ENCODE measurements at regions not wholly inside any gene's neighbourhood (a gene's known extent, or its start where the extent isn't known, plus 50 kb on each side); places are given as distances from the start of the nearest gene placed in this dataset.

- DNase-seq = no peak
- H3K27me3 ChIP-seq (replicated peaks in 1 of 7) = no peaks in the 10 kb centered on the region
- peaks cover 0 to 10% (median 2%) of the 10 kb centered on the region in 8 donors for H3K9me3 ChIP-seq
- WGBS, 5 donors = 72 to 88% (median 73%) methylated on average over 4 of the region's 4 CpGs
- H3K4me1 ChIP-seq = no peaks in the 10 kb centered on the region
- intact Hi-C loops (cut with DNase I; ENCODE audit: low total_unique reads) = no loop called here
- no peaks in the 10 kb centered on the region for H3K36me3 ChIP-seq
- no peak overlapping the region for H3K27ac ChIP-seq
- no peak overlapping the region for H3K4me3 ChIP-seq
- TF ChIP-seq CTCF (IDR thresholded peaks at IDR 0.05 in 8 of 11, conservative IDR thresholded peaks at IDR 0.05 in 3 of 11) = no peak
- no peak for TF ChIP-seq POLR2A (IDR thresholded peaks at IDR 0.05)
Observed at GRCh38 chr7:145989469-145989868, 127.1 kb upstream of the CNTNAP2 start.

GRCh38 chr7:145986248-145986874 is 130.2 kb upstream of the CNTNAP2 start:
- intact Hi-C loops (cut with DNase I; ENCODE audit: low total_unique reads) = no loop called here
- no peaks in the 10 kb centered on the region for H3K27me3 ChIP-seq (replicated peaks in 1 of 7)
- DNase-seq = no peak
- no peak overlapping the region for H3K4me3 ChIP-seq
- no peaks in the 10 kb centered on the region for H3K36me3 ChIP-seq
- H3K9me3 ChIP-seq = peaks cover 0 to 10% (median 2%) of the 10 kb centered on the region in 8 donors
- no peaks in the 10 kb centered on the region for H3K4me1 ChIP-seq
- WGBS, 5 donors = 50 to 70% (median 52%) methylated on average over 4 of the region's 4 CpGs
- no peak for TF ChIP-seq POLR2A (IDR thresholded peaks at IDR 0.05)
- no peak overlapping the region for H3K27ac ChIP-seq

GRCh38 chr7:145978769-145979168 is 137.8 kb upstream of the CNTNAP2 start:
- Histone ChIP-seq H3K27ac (no peak overlapping the region), H3K4me3 (no peak overlapping the region), H3K4me1 (no peaks in the 10 kb centered on the region), H3K36me3 (no peaks in the 10 kb centered on the region), H3K27me3 (replicated peaks in 1 of 7) (no peaks in the 10 kb centered on the region), H3K9me3 (peaks cover 0 to 8% (median 0%) of the 10 kb centered on the region in 8 donors)
- no peak for DNase-seq
- TF ChIP-seq CTCF (IDR thresholded peaks at IDR 0.05 in 8 of 11, conservative IDR thresholded peaks at IDR 0.05 in 3 of 11) (no peak), POLR2AphosphoS5 (IDR thresholded peaks at IDR 0.05) (no peak), POLR2A (IDR thresholded peaks at IDR 0.05) (no peak)
- intact Hi-C loops (cut with DNase I; ENCODE audit: low total_unique reads) = no loop called here
- 84 to 95% (median 88%) methylated on average over 1 of the region's 1 CpG for WGBS, 5 donors

- TF ChIP-seq POLR2AphosphoS5 (IDR thresholded peaks at IDR 0.05) = no peak
- TF ChIP-seq CTCF (IDR thresholded peaks at IDR 0.05 in 8 of 11, conservative IDR thresholded peaks at IDR 0.05 in 3 of 11) = no peak
- no peak for TF ChIP-seq POLR2A (IDR thresholded peaks at IDR 0.05)
- intact Hi-C loops (cut with DNase I; ENCODE audit: low total_unique reads) = no loop called here
- Histone ChIP-seq H3K27ac (no peak overlapping the region), H3K36me3 (no peaks in the 10 kb centered on the region), H3K4me1 (no peaks in the 10 kb centered on the region), H3K9me3 (peaks cover 0 to 34% (median 11%) of the 10 kb centered on the region in 8 donors), H3K4me3 (no peak overlapping the region), H3K27me3 (replicated peaks in 1 of 7) (no peaks in the 10 kb centered on the region)
- no peak for DNase-seq
- WGBS, 5 donors = 55 to 78% (median 66%) methylated on average over 4 of the region's 4 CpGs
Observed at GRCh38 chr7:145959981-145960380, 156.6 kb upstream of the CNTNAP2 start.
